Fibroblast of skin of abdomen (primary cell): ENCODE measurements at regions not wholly inside any gene's neighbourhood (a gene's known extent, or its start where the extent isn't known, plus 50 kb on each side); places are given as distances from the start of the nearest gene placed in this dataset.
"Not testable (repeated sequence)": the region's sequence is repeated elsewhere in the genome, so short reads cannot be mapped to it uniquely, and the experiment has no call there.

ENCODE experiments used
- DNase-seq: peaks from one replicate; pipeline ENCODE4 v3.0.0-alpha.2; 2013

GRCh38 chr1:212155219-212155618, 119.7 kb downstream of the DTL start:
- no peak for DNase-seq

- no peak for DNase-seq
Observed at GRCh38 chr1:212157252-212157651, 121.7 kb downstream of the DTL start.

- DNase-seq = no peak
Observed at GRCh38 chr1:212158912-212159796, 123.6 kb downstream of the DTL start.

GRCh38 chr1:212161231-212161781, 123.9 kb upstream of the PPP2R5A start:
- peak; percentile 71 for DNase-seq

- DNase-seq = peak; percentile 56
Observed at GRCh38 chr1:212162635-212163034, 122.6 kb upstream of the PPP2R5A start.

- no peak for DNase-seq
Observed at GRCh38 chr1:212164095-212164872, 120.9 kb upstream of the PPP2R5A start.

- DNase-seq = no peak
Observed at GRCh38 chr1:212166244-212166643, 119.0 kb upstream of the PPP2R5A start.

- DNase-seq = no peak
Observed at GRCh38 chr1:212166644-212167043, 118.6 kb upstream of the PPP2R5A start.

- DNase-seq = peak; percentile 61
Observed at GRCh38 chr1:212167098-212167497, 118.1 kb upstream of the PPP2R5A start.

GRCh38 chr1:212173567-212173966, 111.6 kb upstream of the PPP2R5A start:
- DNase-seq = no peak

GRCh38 chr1:212174295-212174694, 110.9 kb upstream of the PPP2R5A start:
- not testable (repeated sequence) for DNase-seq

- DNase-seq = no peak
Observed at GRCh38 chr1:212177542-212177941, 107.7 kb upstream of the PPP2R5A start.

GRCh38 chr1:212178851-212179250, 106.4 kb upstream of the PPP2R5A start:
- DNase-seq = peak; percentile 28

GRCh38 chr1:212179394-212180076, 105.7 kb upstream of the PPP2R5A start:
- peak; percentile 96 for DNase-seq

GRCh38 chr1:212181015-212181882, 104.0 kb upstream of the PPP2R5A start:
- no peak for DNase-seq

- no peak for DNase-seq
Observed at GRCh38 chr1:212182171-212182570, 103.0 kb upstream of the PPP2R5A start.

GRCh38 chr1:212182579-212182978, 102.6 kb upstream of the PPP2R5A start:
- no peak for DNase-seq

- DNase-seq = no peak
Observed at GRCh38 chr1:212186427-212187207, 98.6 kb upstream of the PPP2R5A start.

GRCh38 chr1:212188599-212189351, 96.4 kb upstream of the PPP2R5A start:
- no peak for DNase-seq

- DNase-seq = no peak
Observed at GRCh38 chr1:212189352-212189738, 95.9 kb upstream of the PPP2R5A start.
